NCI-H1694 (cell line): ENCODE measurements at regions not wholly inside any gene's neighbourhood (a gene's known extent, or its start where the extent isn't known, plus 50 kb on each side); places are given as distances from the start of the nearest gene placed in this dataset.
"Not testable (repeated sequence)": the region's sequence is repeated elsewhere in the genome, so short reads cannot be mapped to it uniquely, and the experiment has no call there.

ENCODE experiments used
- DNase-seq: peaks from one replicate; lab custom pipeline; 2025; lab: John Stamatoyannopoulos, UW

GRCh38 chr13:46466074-46466473 is 79.0 kb upstream of the RUBCNL start:
- not testable (repeated sequence) for DNase-seq

GRCh38 chr13:46463719-46464118 is 76.7 kb upstream of the RUBCNL start:
- DNase-seq, result no peak

- not testable (repeated sequence) for DNase-seq
These were observed 73.2 kb upstream of the RUBCNL start for GRCh38 chr13:46460223-46460622.

GRCh38 chr13:46457255-46457654 is 70.2 kb upstream of the RUBCNL start:
- not testable (repeated sequence) for DNase-seq

GRCh38 chr13:46455924-46456323 is 68.9 kb upstream of the RUBCNL start:
- DNase-seq, result not testable (repeated sequence)

GRCh38 chr13:46451145-46451544 is 64.1 kb upstream of the RUBCNL start:
- DNase-seq, result not testable (repeated sequence)

GRCh38 chr13:46449949-46450348 is 62.9 kb upstream of the RUBCNL start:
- DNase-seq, result not testable (repeated sequence)

GRCh38 chr13:46448148-46448547 is 61.1 kb upstream of the RUBCNL start:
- DNase-seq, result not testable (repeated sequence)

- not testable (repeated sequence) for DNase-seq
These were observed 50.9 kb upstream of the RUBCNL start for GRCh38 chr13:46437808-46438404.
